ENCODE measurements at regions not wholly inside any gene's neighbourhood (a gene's known extent, or its start where the extent isn't known, plus 50 kb on each side); places are given as distances from the start of the nearest gene placed in this dataset.

- no peak for TF ChIP-seq EP300 (conservative IDR thresholded peaks at IDR 0.05; ENCODE audit: poor library complexity, severe bottlenecking)
- no peak for TF ChIP-seq EZH2 (IDR thresholded peaks at IDR 0.05; ENCODE audit: borderline replicate concordance, insufficient read depth, low read length, poor library complexity, severe bottlenecking)
- no peak for TF ChIP-seq CTCF (IDR thresholded peaks at IDR 0.05; ENCODE audit: poor library complexity, severe bottlenecking)
- TF ChIP-seq REST (IDR thresholded peaks at IDR 0.05; ENCODE audit: borderline replicate concordance): no peak
- no peak for TF ChIP-seq POLR2AphosphoS5 (IDR thresholded peaks at IDR 0.05)
- TF ChIP-seq SMC3 (conservative IDR thresholded peaks at IDR 0.05; ENCODE audit: poor library complexity): no peak
- TF ChIP-seq RAD21 (conservative IDR thresholded peaks at IDR 0.05): no peak
- no peak for TF ChIP-seq TAF1 (IDR thresholded peaks at IDR 0.05; ENCODE audit: low read depth)
These were observed 56.7 kb upstream of the MAGI1 start for GRCh38 chr3:66095295-66096001.

Data from neural cell (in vitro differentiated cells).